A549 (cell line): ENCODE measurements at regions not wholly inside any gene's neighbourhood (a gene's known extent, or its start where the extent isn't known, plus 50 kb on each side); places are given as distances from the start of the nearest gene placed in this dataset.

Experiments used
- ATAC-seq, 2 experiments: fragments of 200-7000 bp in 1 of 2; fragments of >200 bp in 1 of 2; cut with Nextera tagmentation in 1 of 2; cut with Tn5 transposase in 1 of 2; 3 replicates each; pipeline versions ENCODE4 v1.8.0 to v1.9.1; 2018 to 2020; ENCODE audit warnings: mild to moderate bottlenecking in 1 of 2, moderate library complexity in 1 of 2
- CTCF ChIA-PET: fragments of 300-600 bp; sonication (Branson Sonifier 250); formaldehyde crosslinking; extraction: SDS; loops from one replicate; lab custom pipeline; 2021; ENCODE audit warnings: antibody characterized with exemption, inconsistent platforms; lab: Yijun Ruan, JAX
- POLR2A ChIA-PET: fragments of 350-600 bp; formaldehyde crosslinking; extraction: SDS; loops from one replicate; lab custom pipeline; 2021; ENCODE audit warnings: antibody characterized with exemption, inconsistent platforms; lab: Yijun Ruan, JAX
- DNase-seq, 2 experiments: peaks; one replicate each; pipeline versions ENCODE4 v3.0.0 to v3.0.0-alpha.2; 2011 to 2016; ENCODE audit warnings: low read depth in 1 of 2, low spot score in 1 of 2
- FAIRE-seq: peaks from 2 replicates; lab custom pipeline; 2011; peaks lifted over from hg19 to GRCh38; lab: Jason Lieb, UNC
- H3K27ac ChIP-seq, 2 experiments: fragments of >200 bp; sonication (Bioruptor Twin); formaldehyde crosslinking; 3 replicates each; pipeline ENCODE4 v1.5.1; 2016 to 2017
- H3K4me1 ChIP-seq: fragments of >200 bp; sonication (Bioruptor Twin); formaldehyde crosslinking; 3 replicates; pipeline ENCODE4 v1.6.1; 2016
- H3K4me2 ChIP-seq: fragments of >200 bp; sonication (Bioruptor Twin); formaldehyde crosslinking; 3 replicates; pipeline ENCODE4 v1.6.1; 2016
- H3K4me3 ChIP-seq: fragments of >200 bp; sonication (Bioruptor Twin); formaldehyde crosslinking; 3 replicates; pipeline ENCODE4 v1.5.1; 2016
- H3K9me3 ChIP-seq: fragments of >200 bp; sonication (Bioruptor Twin); formaldehyde crosslinking; 3 replicates; pipeline ENCODE4 v1.6.1; 2016
- BHLHE40 ChIP-seq: IDR thresholded peaks from 2 replicates; pipeline ENCODE4 v1.6.1; 2012; ENCODE audit warnings: low read depth, low read length, inconsistent platforms
- CBX8 ChIP-seq: fragments of 200-600 bp; sonication (generic); IDR thresholded peaks from 2 replicates; pipeline ENCODE4 v1.6.1; 2016
- CEBPB ChIP-seq, 2 experiments: fragments of >200 bp in 1 of 2; sonication (Bioruptor Twin) in 1 of 2; formaldehyde crosslinking in 1 of 2; IDR thresholded peaks; 2 replicates each; pipeline ENCODE4 v1.6.1; 2012 to 2016
- CHD2 ChIP-seq: fragments of 150-350 bp; IDR thresholded peaks from 2 replicates; pipeline ENCODE4 v1.6.1; 2014; ENCODE audit warnings: low read length; ENCODE audit not compliant: partially characterized antibody
- CTCF ChIP-seq: fragments of >200 bp; sonication (Bioruptor Twin); formaldehyde crosslinking; IDR thresholded peaks from 3 replicates; pipeline ENCODE4 v1.5.1; 2016
- E2F6 ChIP-seq: IDR thresholded peaks from 2 replicates; pipeline ENCODE4 v1.6.1; 2012; ENCODE audit warnings: low read depth, borderline replicate concordance
- EHF ChIP-seq: fragments of 250-450 bp; sonication (Bioruptor Pico); IDR thresholded peaks from 2 replicates; pipeline ENCODE4 v1.5.0; 2020; ENCODE audit warnings: mild to moderate bottlenecking
- FOSL2 ChIP-seq, 2 experiments: fragments of 450-650 bp in 1 of 2; fragments of >200 bp in 1 of 2; sonication (Bioruptor Twin) in 1 of 2; formaldehyde crosslinking; IDR thresholded peaks; 2 replicates each; pipeline versions ENCODE4 v1.5.0 to v1.6.1; 2016 to 2020; ENCODE audit warnings: mild to moderate bottlenecking in 1 of 2, moderate library complexity in 1 of 2
- FOXS1 ChIP-seq: fragments of 250-450 bp; sonication (Bioruptor Pico); IDR thresholded peaks from 2 replicates; pipeline ENCODE4 v1.5.0; 2020; ENCODE audit warnings: mild to moderate bottlenecking, moderate library complexity
- HMGXB4 ChIP-seq: fragments of 250-450 bp; sonication (Bioruptor Pico); IDR thresholded peaks from 2 replicates; pipeline ENCODE4 v1.5.0; 2021; ENCODE audit warnings: mild to moderate bottlenecking, moderate library complexity, borderline replicate concordance
- HOXA7 ChIP-seq: fragments of 250-450 bp; sonication (Bioruptor Pico); IDR thresholded peaks from 2 replicates; pipeline ENCODE4 v1.5.0; 2020; ENCODE audit warnings: mild to moderate bottlenecking, moderate library complexity
- HOXB13 ChIP-seq: fragments of 250-450 bp; sonication (Bioruptor Pico); IDR thresholded peaks from 2 replicates; pipeline ENCODE4 v1.5.0; 2020; ENCODE audit warnings: low read depth, mild to moderate bottlenecking, moderate library complexity
- MAX ChIP-seq: IDR thresholded peaks from 2 replicates; pipeline ENCODE4 v1.6.1; 2012
- POLR2A ChIP-seq: IDR thresholded peaks from 2 replicates; pipeline ENCODE4 v1.6.1; 2012; ENCODE audit warnings: mild to moderate bottlenecking, low read length
- POLR2AphosphoS2 ChIP-seq: conservative IDR thresholded peaks from 2 replicates; pipeline ENCODE4 v1.6.1; 2012; ENCODE audit warnings: low read length, improper control_type of control experiment, inconsistent platforms
- RAD21 ChIP-seq, 2 experiments: fragments of >200 bp in 1 of 2; sonication (Bioruptor Twin) in 1 of 2; formaldehyde crosslinking in 1 of 2; IDR thresholded peaks in 1 of 2; conservative IDR thresholded peaks in 1 of 2; 2 replicates in 1 of 2; 3 replicates in 1 of 2; pipeline ENCODE4 v1.6.1; 2012 to 2018; ENCODE audit warnings: inconsistent platforms in 1 of 2
- RCOR1 ChIP-seq: fragments of 150-350 bp; IDR thresholded peaks from 2 replicates; pipeline ENCODE4 v1.6.1; 2014; ENCODE audit warnings: antibody characterized with exemption, low read length, low read depth
- RFX5 ChIP-seq: fragments of 450-650 bp; IDR thresholded peaks from 2 replicates; pipeline ENCODE4 v1.7.1; 2014; ENCODE audit warnings: antibody characterized with exemption, mild to moderate bottlenecking, moderate library complexity
- RNF2 ChIP-seq: fragments of 200-600 bp; sonication (generic); IDR thresholded peaks from 2 replicates; pipeline ENCODE4 v1.6.1; 2016; ENCODE audit warnings: low read depth, mild to moderate bottlenecking, antibody characterized with exemption, moderate library complexity, borderline replicate concordance
- SMC3 ChIP-seq: fragments of >200 bp; sonication (Bioruptor Twin); formaldehyde crosslinking; IDR thresholded peaks from 3 replicates; pipeline ENCODE4 v1.6.1; 2018; ENCODE audit warnings: inconsistent platforms
- TFCP2L1 ChIP-seq: fragments of 250-450 bp; sonication (Bioruptor Pico); IDR thresholded peaks from 2 replicates; pipeline ENCODE4 v1.5.0; 2021; ENCODE audit warnings: mild to moderate bottlenecking
- TP53 ChIP-seq: fragments of 250-450 bp; sonication (Bioruptor Pico); IDR thresholded peaks from 2 replicates; pipeline ENCODE4 v1.5.0; 2021; ENCODE audit warnings: mild to moderate bottlenecking, moderate library complexity
- USF2 ChIP-seq: fragments of 450-650 bp; IDR thresholded peaks from 2 replicates; pipeline ENCODE4 v1.6.1; 2014; ENCODE audit warnings: antibody characterized with exemption
- ZC3H11A ChIP-seq: fragments of 450-650 bp; IDR thresholded peaks from 2 replicates; pipeline ENCODE4 v1.6.1; 2014; ENCODE audit warnings: antibody characterized with exemption, mild to moderate bottlenecking
- ZSCAN20 ChIP-seq: fragments of 250-450 bp; sonication (Bioruptor Pico); IDR thresholded peaks from 2 replicates; pipeline ENCODE4 v1.8.0; 2022; ENCODE audit warnings: mild to moderate bottlenecking, moderate library complexity
- WGBS: methylation state at CpG from one replicate; pipeline ENCODE4 v1.1.6; 2017; ENCODE audit errors: missing lambda C conversion rate; 5-methylcytosine and 5-hydroxymethylcytosine counted together
- TF ChIP-seq, protein P1 (sequence below): fragments of >200 bp; sonication (Bioruptor Twin); formaldehyde crosslinking; IDR thresholded peaks from 2 replicates; pipeline ENCODE4 v1.6.1; 2016

- 0% methylated on average over 1 of the region's 1 CpG for WGBS
- no peak for ATAC-seq
- Histone ChIP-seq H3K4me1 (no peaks in the 10 kb centered on the region), H3K4me2 (no peak overlapping the region), H3K4me3 (no peak overlapping the region), H3K9me3 (no peaks in the 10 kb centered on the region; the same call in 2 of the 3 replicates), H3K27ac (no peak overlapping the region)
- FAIRE-seq, result no peak
- ChIA-PET CTCF (no interaction called here), POLR2A (no interaction called here)
- TF ChIP-seq CHD2 (no peak), FOSL2 (IDR thresholded peaks at IDR 0.05) (no peak), FOSL2 (CRISPR knock-in tag; IDR thresholded peaks at IDR 0.05) (no peak), CTCF (no peak), RAD21 (conservative IDR thresholded peaks at IDR 0.05 in 1 of 2, IDR thresholded peaks at IDR 0.05 in 1 of 2) (no peak), RFX5 (no peak), SMC3 (no peak), USF2 (no peak), TP53 (CRISPR knock-in tag) (no peak), FOXS1 (CRISPR knock-in tag) (no peak), POLR2A (no peak), RCOR1 (no peak), HOXB13 (CRISPR knock-in tag) (no peak), POLR2AphosphoS2 (no peak), BHLHE40 (no peak), CEBPB (IDR thresholded peaks at IDR 0.05) (no peak), ZSCAN20 (CRISPR knock-in tag) (no peak), EHF (CRISPR knock-in tag) (no peak)
- TF ChIP-seq, protein P1, sequence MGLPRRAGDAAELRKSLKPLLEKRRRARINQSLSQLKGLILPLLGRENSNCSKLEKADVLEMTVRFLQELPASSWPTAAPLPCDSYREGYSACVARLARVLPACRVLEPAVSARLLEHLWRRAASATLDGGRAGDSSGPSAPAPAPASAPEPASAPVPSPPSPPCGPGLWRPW, result no peak
- DNase-seq, result no peak
Measured at GRCh38 chr3:76923485-76923884, 116.4 kb upstream of the ROBO2 start.

- ATAC-seq (no peak), DNase-seq (no peak), FAIRE-seq (no peak)
- H3K4me1 ChIP-seq, result no peaks in the 10 kb centered on the region
- H3K9me3 ChIP-seq, result no peaks in the 10 kb centered on the region
- no peak overlapping the region for H3K4me2 ChIP-seq
- CTCF ChIA-PET, result no interaction called here
- WGBS, result 5% methylated on average over 2 of the region's 2 CpGs
- POLR2A ChIA-PET, result no interaction called here
- no peak for TF ChIP-seq E2F6
- no peak for TF ChIP-seq TFCP2L1 (CRISPR knock-in tag)
- no peak for TF ChIP-seq POLR2A
- TF ChIP-seq RNF2, result no peak
- no peak for TF ChIP-seq HMGXB4
- no peak for TF ChIP-seq ZC3H11A
- TF ChIP-seq CBX8, result no peak
- TF ChIP-seq HOXA7 (CRISPR knock-in tag), result no peak
- no peak for TF ChIP-seq RCOR1
- no peak for TF ChIP-seq MAX
- no peak overlapping the region for H3K4me3 ChIP-seq
- no peak overlapping the region for H3K27ac ChIP-seq
Measured at GRCh38 chr3:76930712-76931111, 109.2 kb upstream of the ROBO2 start.
